COR-L47 (cell line): ENCODE measurements at regions not wholly inside any gene's neighbourhood (a gene's known extent, or its start where the extent isn't known, plus 50 kb on each side); places are given as distances from the start of the nearest gene placed in this dataset.

Experiments used
- DNase-seq: peaks from one replicate; lab custom pipeline; 2025; lab: John Stamatoyannopoulos, UW

- DNase-seq, result no peak
These were observed 92.5 kb upstream of the ATP10A start for GRCh38 chr15:25955628-25956027.

GRCh38 chr15:25954398-25954797 is 91.3 kb upstream of the ATP10A start:
- no peak for DNase-seq

- DNase-seq, result no peak
These were observed 86.9 kb upstream of the ATP10A start for GRCh38 chr15:25950014-25950413.

- peak; percentile 42 for DNase-seq
These were observed 84.5 kb upstream of the ATP10A start for GRCh38 chr15:25947323-25948314.

- DNase-seq, result no peak
These were observed 83.2 kb upstream of the ATP10A start for GRCh38 chr15:25946241-25946805.

- DNase-seq, result no peak
These were observed 81.3 kb upstream of the ATP10A start for GRCh38 chr15:25944386-25944785.

- no peak for DNase-seq
These were observed 80.7 kb upstream of the ATP10A start for GRCh38 chr15:25943831-25944230.

- no peak for DNase-seq
These were observed 76.0 kb upstream of the ATP10A start for GRCh38 chr15:25939122-25939521.

GRCh38 chr15:25937796-25938195 is 74.7 kb upstream of the ATP10A start:
- DNase-seq, result no peak

- DNase-seq, result no peak
These were observed 72.9 kb upstream of the ATP10A start for GRCh38 chr15:25936004-25936403.

- DNase-seq, result peak; percentile 46
These were observed 70.5 kb upstream of the ATP10A start for GRCh38 chr15:25933456-25934158.

- DNase-seq, result no peak
These were observed 69.6 kb upstream of the ATP10A start for GRCh38 chr15:25932696-25933095.

GRCh38 chr15:25931851-25932250 is 68.7 kb upstream of the ATP10A start:
- DNase-seq, result no peak

- DNase-seq, result no peak
These were observed 67.8 kb upstream of the ATP10A start for GRCh38 chr15:25930931-25931330.
